Hindlimb muscle (tissue), 1 donor: ENCODE measurements at regions not wholly inside any gene's neighbourhood (a gene's known extent, or its start where the extent isn't known, plus 50 kb on each side); places are given as distances from the start of the nearest gene placed in this dataset.
"Not testable (repeated sequence)": the region's sequence is repeated elsewhere in the genome, so short reads cannot be mapped to it uniquely, and the experiment has no call there.

ENCODE experiments used
- DNase-seq: peaks from one replicate; pipeline ENCODE4 v3.0.0-alpha.2; 2013

- DNase-seq: no peak
These were observed 71.4 kb downstream of the TLR4 start for GRCh38 chr9:117775591-117775990.

GRCh38 chr9:117777823-117778222, 73.6 kb downstream of the TLR4 start:
- DNase-seq: peak; percentile 18

- no peak for DNase-seq
These were observed 75.6 kb downstream of the TLR4 start for GRCh38 chr9:117779760-117780159.

GRCh38 chr9:117782931-117783788, 79.0 kb downstream of the TLR4 start:
- DNase-seq: peak; percentile 74

- no peak for DNase-seq
These were observed 79.6 kb downstream of the TLR4 start for GRCh38 chr9:117783828-117784227.

- DNase-seq: no peak
These were observed 80.8 kb downstream of the TLR4 start for GRCh38 chr9:117784996-117785395.

GRCh38 chr9:117787746-117788145, 83.5 kb downstream of the TLR4 start:
- DNase-seq: no peak

- no peak for DNase-seq
These were observed 91.1 kb downstream of the TLR4 start for GRCh38 chr9:117795271-117795670.

- no peak for DNase-seq
These were observed 92.5 kb downstream of the TLR4 start for GRCh38 chr9:117796681-117797080.

- no peak for DNase-seq
These were observed 96.2 kb downstream of the TLR4 start for GRCh38 chr9:117800389-117800788.

- DNase-seq: no peak
These were observed 105.5 kb downstream of the TLR4 start for GRCh38 chr9:117809751-117810150.

- DNase-seq: no peak
These were observed 111.1 kb downstream of the TLR4 start for GRCh38 chr9:117815315-117815714.

- no peak for DNase-seq
These were observed 111.7 kb downstream of the TLR4 start for GRCh38 chr9:117815948-117816347.

GRCh38 chr9:117821954-117822353, 117.8 kb downstream of the TLR4 start:
- no peak for DNase-seq

GRCh38 chr9:117823576-117823975, 119.4 kb downstream of the TLR4 start:
- DNase-seq: no peak

- no peak for DNase-seq
These were observed 121.6 kb downstream of the TLR4 start for GRCh38 chr9:117825609-117826347.

- no peak for DNase-seq
These were observed 122.6 kb downstream of the TLR4 start for GRCh38 chr9:117826837-117827236.

GRCh38 chr9:117827456-117827855, 123.3 kb downstream of the TLR4 start:
- no peak for DNase-seq

GRCh38 chr9:117828466-117828865, 124.3 kb downstream of the TLR4 start:
- no peak for DNase-seq

- no peak for DNase-seq
These were observed 131.6 kb downstream of the TLR4 start for GRCh38 chr9:117835798-117836197.

- DNase-seq: no peak
These were observed 135.7 kb downstream of the TLR4 start for GRCh38 chr9:117839862-117840261.

GRCh38 chr9:117851836-117852461, 147.7 kb downstream of the TLR4 start:
- not testable (repeated sequence) for DNase-seq

GRCh38 chr9:117858561-117858960, 154.4 kb downstream of the TLR4 start:
- DNase-seq: no peak
